Muscle layer of colon (tissue), 2 donors: ENCODE measurements at regions not wholly inside any gene's neighbourhood (a gene's known extent, or its start where the extent isn't known, plus 50 kb on each side); places are given as distances from the start of the nearest gene placed in this dataset.
"Not testable (repeated sequence)": the region's sequence is repeated elsewhere in the genome, so short reads cannot be mapped to it uniquely, and the experiment has no call there.

Source experiments
- H3K27ac ChIP-seq: one replicate; pipeline ENCODE4 v1.7.0; 2013; ENCODE audit warnings: low read depth, mild to moderate bottlenecking, low read length, moderate library complexity
- H3K27me3 ChIP-seq, 2 donors: one replicate each; pipeline ENCODE4 v1.7.0; 2013; ENCODE audit warnings: low read length in 2 of 2, mild to moderate bottlenecking in 2 of 2; ENCODE audit not compliant: insufficient read depth in 2 of 2, control insufficient read depth in 1 of 2
- H3K36me3 ChIP-seq: one replicate; pipeline ENCODE4 v1.7.0; 2013; ENCODE audit warnings: mild to moderate bottlenecking, low read length; ENCODE audit not compliant: insufficient read depth
- H3K4me1 ChIP-seq: one replicate; pipeline ENCODE4 v1.7.0; 2013; ENCODE audit warnings: mild to moderate bottlenecking, low read length; ENCODE audit not compliant: insufficient read depth
- H3K4me3 ChIP-seq, 2 donors: one replicate each; pipeline ENCODE4 v1.7.0; 2013; ENCODE audit warnings: low read length in 2 of 2, low read depth in 1 of 2, mild to moderate bottlenecking in 1 of 2, moderate library complexity in 1 of 2
- H3K9ac ChIP-seq: one replicate; pipeline ENCODE4 v1.7.0; 2013; ENCODE audit warnings: low read length
- H3K9me3 ChIP-seq: one replicate; pipeline ENCODE4 v1.7.0; 2013; ENCODE audit warnings: mild to moderate bottlenecking, low read length
- donor health status: abdominal sarcoma.
- donor health status: Adenocarcinoma of cecum.

- H3K27ac ChIP-seq: no peak overlapping the region
- H3K4me3 ChIP-seq: no peak overlapping the region
- H3K27me3 ChIP-seq: no peaks in the 10 kb centered on the region
- no peaks in the 10 kb centered on the region for H3K4me1 ChIP-seq
- no peaks in the 10 kb centered on the region for H3K9me3 ChIP-seq
- H3K36me3 ChIP-seq: no peaks in the 10 kb centered on the region
- no peak overlapping the region for H3K9ac ChIP-seq
Measured at GRCh38 chr16:72590151-72590937, 418.4 kb upstream of the PMFBP1 start.

- Histone ChIP-seq H3K4me1 (no peaks in the 10 kb centered on the region), H3K36me3 (no peaks in the 10 kb centered on the region), H3K27ac (no peak overlapping the region), H3K4me3 (no peak overlapping the region), H3K27me3 (no peaks in the 10 kb centered on the region), H3K9me3 (no peaks in the 10 kb centered on the region), H3K9ac (no peak overlapping the region)
Measured at GRCh38 chr16:72588551-72588950, 416.6 kb upstream of the PMFBP1 start.

GRCh38 chr16:72578061-72578460 is 406.1 kb upstream of the PMFBP1 start:
- H3K9ac ChIP-seq, H3K27ac ChIP-seq, H3K36me3 ChIP-seq, H3K4me3 ChIP-seq, H3K27me3 ChIP-seq, H3K9me3 ChIP-seq, H3K4me1 ChIP-seq: not testable (repeated sequence)

- Histone ChIP-seq H3K4me1 (no peaks in the 10 kb centered on the region), H3K4me3 (no peak overlapping the region), H3K9me3 (no peaks in the 10 kb centered on the region), H3K9ac (no peak overlapping the region), H3K27me3 (no peaks in the 10 kb centered on the region), H3K36me3 (no peaks in the 10 kb centered on the region), H3K27ac (no peak overlapping the region)
Measured at GRCh38 chr16:72576189-72576588, 404.2 kb upstream of the PMFBP1 start.

GRCh38 chr16:72569677-72570076 is 397.7 kb upstream of the PMFBP1 start:
- Histone ChIP-seq H3K27ac (no peak overlapping the region), H3K4me1 (no peaks in the 10 kb centered on the region), H3K9ac (no peak overlapping the region), H3K36me3 (no peaks in the 10 kb centered on the region), H3K27me3 (no peaks in the 10 kb centered on the region), H3K4me3 (no peak overlapping the region), H3K9me3 (no peaks in the 10 kb centered on the region)

GRCh38 chr16:72568502-72568901 is 396.5 kb upstream of the PMFBP1 start:
- Histone ChIP-seq H3K4me3 (no peak overlapping the region), H3K27ac (no peak overlapping the region), H3K4me1 (no peaks in the 10 kb centered on the region), H3K36me3 (no peaks in the 10 kb centered on the region), H3K27me3 (no peaks in the 10 kb centered on the region), H3K9ac (no peak overlapping the region), H3K9me3 (no peaks in the 10 kb centered on the region)

GRCh38 chr16:72566174-72566573 is 394.2 kb upstream of the PMFBP1 start:
- Histone ChIP-seq H3K9me3 (no peaks in the 10 kb centered on the region), H3K27ac (no peak overlapping the region), H3K4me1 (no peaks in the 10 kb centered on the region), H3K36me3 (no peaks in the 10 kb centered on the region), H3K9ac (no peak overlapping the region), H3K27me3 (no peaks in the 10 kb centered on the region), H3K4me3 (no peak overlapping the region)

DNA sequence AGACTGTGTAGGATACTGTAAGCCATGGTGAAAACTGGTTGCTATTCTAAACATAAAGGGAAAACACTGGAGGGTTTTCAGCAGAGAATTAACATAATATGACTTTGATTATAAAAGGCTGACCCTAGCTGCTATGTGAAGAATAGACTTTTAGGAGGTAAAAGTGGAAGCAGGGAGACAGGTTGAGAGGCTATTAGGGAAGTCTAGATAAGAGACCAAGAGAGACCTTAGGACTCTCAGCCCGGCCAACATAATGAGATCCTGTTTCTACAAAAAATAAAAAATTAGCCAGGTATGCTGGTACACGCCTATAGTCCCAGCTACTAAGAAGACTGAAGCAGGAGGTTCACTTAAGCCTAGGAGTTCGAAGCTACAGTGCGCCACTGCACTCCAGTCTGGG is 393.2 kb upstream of the PMFBP1 start:
- H3K27me3 ChIP-seq: no peaks in the 10 kb centered on the region
- no peak overlapping the region for H3K4me3 ChIP-seq
- H3K9me3 ChIP-seq: no peaks in the 10 kb centered on the region
- no peak overlapping the region for H3K9ac ChIP-seq
- no peaks in the 10 kb centered on the region for H3K4me1 ChIP-seq
- H3K36me3 ChIP-seq: no peaks in the 10 kb centered on the region
- no peak overlapping the region for H3K27ac ChIP-seq

GRCh38 chr16:72560617-72561016 is 388.7 kb upstream of the PMFBP1 start:
- Histone ChIP-seq H3K9me3 (no peaks in the 10 kb centered on the region), H3K9ac (no peak overlapping the region), H3K4me3 (no peak overlapping the region), H3K4me1 (no peaks in the 10 kb centered on the region), H3K36me3 (no peaks in the 10 kb centered on the region), H3K27me3 (no peaks in the 10 kb centered on the region), H3K27ac (no peak overlapping the region)

DNA sequence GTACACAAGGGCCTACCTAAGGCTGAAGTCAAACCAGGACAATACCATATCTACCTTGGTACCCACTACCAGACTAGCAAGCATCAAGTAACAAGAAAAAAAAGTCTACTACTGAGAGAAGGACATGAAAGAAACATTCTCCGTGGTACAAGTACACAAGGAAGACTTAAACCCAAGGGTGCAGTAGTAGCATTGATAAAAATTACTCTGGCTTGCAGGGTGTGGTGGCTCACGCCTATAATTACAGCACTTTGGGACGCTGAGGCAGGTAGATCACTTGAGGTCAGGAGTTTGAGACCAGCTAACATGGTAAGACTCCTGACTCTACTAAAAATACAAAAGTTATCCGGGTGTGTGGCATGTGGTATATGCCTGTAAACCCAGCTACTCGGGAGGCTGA is 386.5 kb upstream of the PMFBP1 start:
- H3K9ac ChIP-seq: no peak overlapping the region
- H3K27ac ChIP-seq: no peak overlapping the region
- no peaks in the 10 kb centered on the region for H3K9me3 ChIP-seq
- H3K4me3 ChIP-seq: no peak overlapping the region
- H3K36me3 ChIP-seq: no peaks in the 10 kb centered on the region
- H3K4me1 ChIP-seq: no peaks in the 10 kb centered on the region
- no peaks in the 10 kb centered on the region for H3K27me3 ChIP-seq

- no peak overlapping the region for H3K9ac ChIP-seq
- H3K9me3 ChIP-seq: no peaks in the 10 kb centered on the region
- no peaks in the 10 kb centered on the region for H3K36me3 ChIP-seq
- no peaks in the 10 kb centered on the region for H3K4me1 ChIP-seq
- H3K4me3 ChIP-seq: no peak overlapping the region
- H3K27me3 ChIP-seq: no peaks in the 10 kb centered on the region
- H3K27ac ChIP-seq: no peak overlapping the region
Measured at GRCh38 chr16:72554935-72555334, 383.0 kb upstream of the PMFBP1 start.

DNA sequence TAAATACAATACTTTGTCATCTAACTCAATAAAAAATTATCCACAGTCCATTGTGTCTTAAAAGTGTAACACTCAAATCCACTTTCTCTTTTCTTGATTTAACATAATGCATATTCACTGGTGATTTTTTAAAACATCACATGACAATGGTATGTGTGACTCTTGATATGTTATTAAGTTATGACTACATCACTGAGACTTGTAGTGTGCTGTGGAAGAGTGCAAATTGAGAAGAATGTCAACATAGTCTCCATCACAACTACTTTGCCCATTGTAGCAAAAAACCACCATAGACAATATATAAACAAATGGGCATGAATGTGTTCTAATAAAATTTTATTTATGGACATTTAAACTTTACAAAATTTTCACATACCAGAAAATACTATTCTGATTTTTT is 380.7 kb upstream of the PMFBP1 start:
- Histone ChIP-seq H3K9me3 (no peaks in the 10 kb centered on the region), H3K4me1 (no peaks in the 10 kb centered on the region), H3K36me3 (no peaks in the 10 kb centered on the region), H3K4me3 (no peak overlapping the region), H3K27ac (no peak overlapping the region), H3K27me3 (no peaks in the 10 kb centered on the region), H3K9ac (no peak overlapping the region)
